Stimulated activated CD8-positive, alpha-beta memory T cell treated with anti-CD3 and anti-CD28 coated beads, Interleukin-4, amount 100 ng/mL, for 48 hours (primary cell): ENCODE measurements at regions not wholly inside any gene's neighbourhood (a gene's known extent, or its start where the extent isn't known, plus 50 kb on each side); places are given as distances from the start of the nearest gene placed in this dataset.
A peak's percentile ranks its signal among the peaks of the same experiment; 100 is the strongest.

Experiments used
- DNase-seq: peaks from one replicate; pipeline ENCODE4 v3.0.0-alpha.2; 2020

GRCh38 chr7:22909917-22910316 lies 87.3 kb upstream of the TOMM7 start:
- DNase-seq, result no peak

GRCh38 chr7:22907805-22908204 lies 85.2 kb upstream of the TOMM7 start:
- no peak for DNase-seq

- no peak for DNase-seq
Observed at GRCh38 chr7:22900784-22901183, 78.1 kb upstream of the TOMM7 start.

GRCh38 chr7:22900101-22900500 lies 77.5 kb upstream of the TOMM7 start:
- DNase-seq, result no peak

GRCh38 chr7:22896917-22897316 lies 74.3 kb upstream of the TOMM7 start:
- no peak for DNase-seq

- no peak for DNase-seq
Observed at GRCh38 chr7:22895828-22896165, 73.1 kb upstream of the TOMM7 start.

- DNase-seq, result no peak
Observed at GRCh38 chr7:22895140-22895827, 72.6 kb upstream of the TOMM7 start.

GRCh38 chr7:22894546-22894945 lies 71.9 kb upstream of the TOMM7 start:
- no peak for DNase-seq

GRCh38 chr7:22890773-22891172 lies 68.1 kb upstream of the TOMM7 start:
- DNase-seq, result no peak

GRCh38 chr7:22885797-22886261 lies 63.2 kb upstream of the TOMM7 start:
- peak; percentile 68 for DNase-seq

- no peak for DNase-seq
Observed at GRCh38 chr7:22884911-22885788, 62.5 kb upstream of the TOMM7 start.

GRCh38 chr7:22882106-22882505 lies 59.5 kb upstream of the TOMM7 start:
- no peak for DNase-seq

GRCh38 chr7:22879709-22880306 lies 57.2 kb upstream of the TOMM7 start:
- DNase-seq, result no peak

- no peak for DNase-seq
Observed at GRCh38 chr7:22879280-22879679, 56.6 kb upstream of the TOMM7 start.

- no peak for DNase-seq
Observed at GRCh38 chr7:22876986-22877729, 54.5 kb upstream of the TOMM7 start.

GRCh38 chr7:22875470-22875869 lies 52.8 kb upstream of the TOMM7 start:
- no peak for DNase-seq

- DNase-seq, result no peak
Observed at GRCh38 chr7:22874904-22875303, 52.3 kb upstream of the TOMM7 start.
